H1 (cell line): ENCODE measurements at regions not wholly inside any gene's neighbourhood (a gene's known extent, or its start where the extent isn't known, plus 50 kb on each side); places are given as distances from the start of the nearest gene placed in this dataset.

ENCODE experiments used
- CTCF ChIA-PET: fragments of 300-600 bp; sonication (Branson Sonifier 250); formaldehyde crosslinking; loops from one replicate; lab custom pipeline; 2021; ENCODE audit not compliant: partially characterized antibody; lab: Charles Lee
- POLR2A ChIA-PET: fragments of 300-600 bp; sonication (Branson Sonifier 250); formaldehyde crosslinking; loops from one replicate; lab custom pipeline; 2021; ENCODE audit warnings: inconsistent platforms; ENCODE audit not compliant: partially characterized antibody; lab: Charles Lee
- DNase-seq, 2 experiments: peaks; one replicate each; pipeline versions ENCODE4 v3.0.0 to v3.0.0-alpha.2; 2010 to 2022; ENCODE audit warnings: low spot score in 2 of 2, low read depth in 1 of 2, mixed read lengths in 1 of 2
- FAIRE-seq: peaks from 2 replicates; lab custom pipeline; 2011; peaks lifted over from hg19 to GRCh38; lab: Jason Lieb, UNC
- H2AFZ ChIP-seq: 2 replicates; pipeline ENCODE4 v1.8.1; 2012; ENCODE audit warnings: low read length, inconsistent platforms
- H2AK5ac ChIP-seq: 2 replicates; pipeline ENCODE4 v1.6.1; 2013; ENCODE audit warnings: low read depth, low read length
- H2BK120ac ChIP-seq: replicated peaks from 2 replicates; pipeline ENCODE3; 2013; ENCODE audit warnings: low read depth, low read length, inconsistent platforms
- H2BK12ac ChIP-seq: 2 replicates; pipeline ENCODE4 v1.6.1; 2013; ENCODE audit warnings: low read depth, low read length
- H2BK15ac ChIP-seq: 2 replicates; pipeline ENCODE4 v1.6.1; 2013; ENCODE audit warnings: low read length
- H2BK20ac ChIP-seq: 2 replicates; pipeline ENCODE4 v1.6.1; 2013; ENCODE audit warnings: low read length
- H2BK5ac ChIP-seq: 2 replicates; pipeline ENCODE4 v1.6.1; 2013; ENCODE audit warnings: low read depth, low read length
- H3K14ac ChIP-seq: 2 replicates; pipeline ENCODE4 v1.6.1; 2013; ENCODE audit warnings: inconsistent platforms; ENCODE audit not compliant: insufficient read length
- H3K18ac ChIP-seq: 2 replicates; pipeline ENCODE4 v1.6.1; 2013; ENCODE audit warnings: low read length; ENCODE audit errors: extremely low read depth
- H3K23ac ChIP-seq: 2 replicates; pipeline ENCODE4 v1.6.1; 2013; ENCODE audit warnings: inconsistent platforms; ENCODE audit not compliant: insufficient read length
- H3K23me2 ChIP-seq: 2 replicates; pipeline ENCODE4 v1.6.1; 2013; ENCODE audit warnings: low read depth, low read length
- H3K27ac ChIP-seq: 2 replicates; pipeline ENCODE4 v1.6.1; 2011; ENCODE audit warnings: low read depth, low read length, inconsistent platforms
- H3K27me3 ChIP-seq, 4 experiments: replicated peaks in 1 of 4; 1 replicate in 1 of 4; 2 replicates in 3 of 4; pipeline versions ENCODE4 v1.6.1 to v1.8.1; 2011 to 2013; ENCODE audit warnings: low read length in 3 of 4, mild to moderate bottlenecking in 3 of 4, inconsistent platforms in 2 of 4, mixed read lengths in 2 of 4, moderate library complexity in 1 of 4; ENCODE audit not compliant: control insufficient read depth in 3 of 4, insufficient read depth in 3 of 4; ENCODE audit errors: extremely low read depth in 1 of 4
- H3K36me3 ChIP-seq, 4 experiments: 2 replicates each; pipeline versions ENCODE4 v1.6.1 to v1.8.1; 2011 to 2013; ENCODE audit warnings: mild to moderate bottlenecking in 4 of 4, low read length in 3 of 4, moderate library complexity in 2 of 4, control low read depth in 1 of 4, inconsistent platforms in 1 of 4; ENCODE audit not compliant: insufficient read depth in 4 of 4, control insufficient read depth in 2 of 4
- H3K4ac ChIP-seq: replicated peaks from 2 replicates; pipeline ENCODE3; 2013; ENCODE audit warnings: low read length, low read depth, mixed read lengths, inconsistent platforms; ENCODE audit not compliant: insufficient read length
- H3K4me1 ChIP-seq, 4 experiments: replicated peaks in 1 of 4; 1 replicate in 1 of 4; 2 replicates in 3 of 4; pipeline versions ENCODE4 v1.6.1 to v1.8.1; 2011 to 2013; ENCODE audit warnings: low read length in 3 of 4, inconsistent platforms in 2 of 4, mixed read lengths in 1 of 4; ENCODE audit not compliant: insufficient read depth in 4 of 4, control insufficient read depth in 3 of 4
- H3K4me2 ChIP-seq, 2 experiments: 2 replicates each; pipeline versions ENCODE4 v1.6.1 to v1.8.1; 2011 to 2013; ENCODE audit warnings: low read depth in 2 of 2, low read length in 2 of 2, control low read depth in 1 of 2, inconsistent platforms in 1 of 2, mild to moderate bottlenecking in 1 of 2; ENCODE audit not compliant: insufficient read depth in 1 of 2
- H3K4me3 ChIP-seq, 4 experiments: fragments of 200-600, 300-600 bp in 1 of 4; sonication (generic), shearing (Covaris generic), sonication (Bioruptor Twin) in 1 of 4; 2 replicates each; pipeline versions ENCODE4 v1.5.1 to v1.8.1; 2011 to 2016; ENCODE audit warnings: low read length in 4 of 4, low read depth in 3 of 4, control low read depth in 2 of 4, inconsistent platforms in 2 of 4, mild to moderate bottlenecking in 2 of 4, mixed read lengths in 1 of 4, moderate library complexity in 1 of 4; ENCODE audit not compliant: insufficient read depth in 2 of 4; ENCODE audit errors: extremely low read depth in 1 of 4
- H3K56ac ChIP-seq: replicated peaks from 2 replicates; pipeline ENCODE3; 2013; ENCODE audit warnings: low read depth, mild to moderate bottlenecking, mixed read lengths, low read length, inconsistent platforms; ENCODE audit not compliant: insufficient read length
- H3K79me1 ChIP-seq: 2 replicates; pipeline ENCODE4 v1.6.1; 2013; ENCODE audit warnings: low read depth, low read length, control low read depth
- H3K79me2 ChIP-seq, 2 experiments: 2 replicates each; pipeline versions ENCODE4 v1.6.1 to v1.8.1; 2012 to 2013; ENCODE audit warnings: low read length in 2 of 2, mild to moderate bottlenecking in 2 of 2, inconsistent platforms in 1 of 2; ENCODE audit not compliant: insufficient read depth in 2 of 2, control insufficient read depth in 1 of 2
- H3K9ac ChIP-seq, 4 experiments: replicated peaks in 1 of 4; 1 replicate in 1 of 4; 2 replicates in 3 of 4; pipeline versions ENCODE4 v1.6.1 to v1.8.1; 2011 to 2013; ENCODE audit warnings: low read depth in 3 of 4, low read length in 3 of 4, control low read depth in 2 of 4, mild to moderate bottlenecking in 2 of 4, moderate library complexity in 2 of 4, inconsistent platforms in 1 of 4; ENCODE audit errors: extremely low read depth in 1 of 4
- H3K9me3 ChIP-seq, 2 experiments: 2 replicates each; pipeline versions ENCODE4 v1.6.1 to v1.8.1; 2012 to 2013; ENCODE audit warnings: mild to moderate bottlenecking in 2 of 2, moderate library complexity in 2 of 2, control low read depth in 1 of 2, inconsistent platforms in 1 of 2, low read depth in 1 of 2, low read length in 1 of 2, mixed read lengths in 1 of 2; ENCODE audit not compliant: insufficient read depth in 2 of 2
- H4K20me1 ChIP-seq, 2 experiments: replicated peaks in 1 of 2; 2 replicates each; pipeline versions ENCODE3 to v1.8.1; 2011 to 2013; ENCODE audit warnings: inconsistent platforms in 2 of 2, low read length in 2 of 2, mild to moderate bottlenecking in 1 of 2; ENCODE audit not compliant: insufficient read depth in 2 of 2, control insufficient read depth in 1 of 2
- H4K5ac ChIP-seq: 2 replicates; pipeline ENCODE4 v1.6.1; 2013; ENCODE audit warnings: low read length, low read depth, mixed read lengths, inconsistent platforms; ENCODE audit not compliant: insufficient read length
- H4K8ac ChIP-seq: 2 replicates; pipeline ENCODE4 v1.8.0; 2013; ENCODE audit warnings: mild to moderate bottlenecking, moderate library complexity, low read length, inconsistent platforms; ENCODE audit not compliant: insufficient read depth; ENCODE audit errors: extremely low read depth
- H4K91ac ChIP-seq: replicated peaks from 2 replicates; pipeline ENCODE3; 2013; ENCODE audit warnings: low read length, mixed read lengths, inconsistent platforms; ENCODE audit not compliant: insufficient read length
- CEBPB ChIP-seq: IDR thresholded peaks from 2 replicates; pipeline ENCODE4 v1.6.1; 2012; ENCODE audit warnings: low read depth, low read length
- CHD1 ChIP-seq: IDR thresholded peaks from 2 replicates; pipeline ENCODE4 v1.6.1; 2012; ENCODE audit warnings: low read depth, low read length, improper control_type of control experiment
- HDAC2 ChIP-seq, 2 experiments: fragments of 300-600 bp in 1 of 2; sonication (generic) in 1 of 2; IDR thresholded peaks; 2 replicates each; pipeline ENCODE4 v1.6.1; 2011 to 2012; ENCODE audit warnings: low read depth in 2 of 2, low read length in 2 of 2, mild to moderate bottlenecking in 2 of 2, moderate library complexity in 2 of 2, borderline replicate concordance in 1 of 2, inconsistent platforms in 1 of 2
- MAFK ChIP-seq: IDR thresholded peaks from 2 replicates; pipeline ENCODE4 v1.6.1; 2012; ENCODE audit warnings: low read depth, mild to moderate bottlenecking, improper control_type of control experiment, low read length
- WGBS, 2 experiments: shearing (Covaris generic) in 1 of 2; methylation state at CpG; one replicate each; pipeline versions ENCODE4 v1.1.6 to v1.1.7; 2013 to 2015; ENCODE audit warnings: low lambda C conversion rate in 2 of 2, mixed read lengths in 2 of 2, inconsistent platforms in 1 of 2, low coverage in 1 of 2, missing lambda C conversion rate in 1 of 2; ENCODE audit not compliant: insufficient replicate concordance in 2 of 2, insufficient coverage in 1 of 2, insufficient read length in 1 of 2; ENCODE audit errors: extremely low coverage in 1 of 2, missing lambda C conversion rate in 1 of 2; 5-methylcytosine and 5-hydroxymethylcytosine counted together

DNA sequence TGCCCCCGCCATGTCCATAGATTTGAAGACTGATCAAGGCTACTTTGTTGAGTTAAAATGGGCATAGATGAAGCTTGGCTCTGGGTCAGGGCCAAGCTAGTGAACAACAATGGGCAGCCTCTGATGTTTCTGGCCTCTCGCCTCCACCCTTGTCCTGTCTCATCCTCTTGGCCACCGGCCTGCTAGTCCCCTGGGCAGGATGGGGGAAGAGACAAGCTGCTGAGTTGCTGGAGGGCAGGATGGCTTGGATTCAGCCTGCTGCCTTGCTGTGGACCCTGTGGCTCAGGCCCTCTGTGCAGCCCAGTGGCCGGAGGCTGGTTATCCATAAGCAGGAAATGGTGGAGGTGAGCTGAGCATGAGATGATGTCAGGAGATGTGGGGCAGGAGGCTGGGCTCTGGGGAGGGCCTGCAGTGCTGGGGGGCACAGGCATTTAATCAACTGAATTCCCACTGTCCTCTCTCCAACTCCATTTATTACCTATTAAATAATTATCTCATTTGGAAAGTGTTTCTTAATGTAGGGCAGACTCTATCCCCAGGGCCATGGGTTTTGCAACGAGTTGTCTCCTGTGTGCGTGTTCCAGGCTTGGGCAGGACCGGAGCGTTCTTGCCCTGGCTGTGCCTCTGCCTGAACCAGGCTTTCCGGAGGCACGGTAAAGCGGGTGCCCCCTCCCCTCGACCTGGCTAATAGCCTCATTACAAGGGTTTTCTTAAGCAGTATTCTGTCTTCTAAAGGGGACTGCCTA, 122.9 kb downstream of the GLI2 start:
- H2BK12ac ChIP-seq = no peak overlapping the region
- H3K79me1 ChIP-seq = peaks cover 16% of the 10 kb centered on the region
- no peaks in the 10 kb centered on the region for H3K9me3 ChIP-seq
- no peaks in the 10 kb centered on the region; a peak in 1 of 8 replicates for H3K36me3 ChIP-seq
- no peak overlapping the region for H3K23ac ChIP-seq
- WGBS, 2 experiments = 71% methylated on average over 12 of the region's 12 CpGs; no CpG with 5 or more reads in 1 of the 2 experiments
- no peak overlapping the region for H3K4me3 ChIP-seq
- no peak overlapping the region; the same call in 1 of the 2 replicates for H4K8ac ChIP-seq
- no peak overlapping the region for H4K5ac ChIP-seq
- peak overlapping the region; percentile 87 for H3K4ac ChIP-seq
- FAIRE-seq (no peak), DNase-seq (no peak)
- peak overlapping the region; percentile 33 for H4K91ac ChIP-seq
- peak overlapping the region in 1 of 2 experiments; percentile 4; a peak in 1 of 4 replicates for H3K4me2 ChIP-seq
- H3K14ac ChIP-seq = no peak overlapping the region
- H4K20me1 ChIP-seq = peaks cover 16 to 24% of the 10 kb centered on the region in 2 experiments
- no peak overlapping the region for H3K56ac ChIP-seq
- no peak overlapping the region for H2BK20ac ChIP-seq
- POLR2A ChIA-PET = interaction anchor here (0.6 to 2.3 kb wide), 7 partner anchors 10 to 217 kb away, joined by 3 to 7 read pairs (median 3); no protein-coding TSS in a partner anchor
- H2AK5ac ChIP-seq = 0 out of 2 replicates have a peak overlapping the region, but pooled peaks have one; percentile 9
- H2BK120ac ChIP-seq = no peak overlapping the region
- H3K79me2 ChIP-seq = peaks cover 0 to 42% of the 10 kb centered on the region in 2 experiments; a peak in 1 of 4 replicates
- peaks cover 3% of the 10 kb centered on the region; the same call in 1 of the 2 replicates for H3K23me2 ChIP-seq
- H2BK15ac ChIP-seq = no peak overlapping the region
- H2AFZ ChIP-seq = no peak overlapping the region
- H3K9ac ChIP-seq = no peak overlapping the region; a peak in 1 of 7 replicates
- peak overlapping the region; percentile 17; the same call in 1 of the 2 replicates for H3K27ac ChIP-seq
- H3K4me1 ChIP-seq = peaks cover 5 to 33% (median 24%) of the 10 kb centered on the region in 4 experiments
- H2BK5ac ChIP-seq = peak overlapping the region; percentile 66
- H3K27me3 ChIP-seq = no peaks in the 10 kb centered on the region
- CTCF ChIA-PET = interaction anchor here (0.6 to 13.2 kb wide), 13 partner anchors 11 to 350 kb away, joined by 3 to 158 read pairs (median 5); no protein-coding TSS in a partner anchor
- H3K18ac ChIP-seq = peak overlapping the region; percentile 76
- TF ChIP-seq MAFK (no peak), CHD1 (no peak), CEBPB (no peak), HDAC2 (IDR thresholded peaks at IDR 0.05; ENCODE audit: borderline replicate concordance in 1 of 2, low read depth in 2 of 2, low read length in 2 of 2) (no peak)
